ENCODE measurements at regions not wholly inside any gene's neighbourhood (a gene's known extent, or its start where the extent isn't known, plus 50 kb on each side); places are given as distances from the start of the nearest gene placed in this dataset.
"Not testable (repeated sequence)": the region's sequence is repeated elsewhere in the genome, so short reads cannot be mapped to it uniquely, and the experiment has no call there.

GRCh38 chr12:59147791-59148190, 227.5 kb upstream of the LRIG3 start:
- H3K27me3 Mint-ChIP-seq: no peaks in the 10 kb centered on the region
- H3K9me3 Mint-ChIP-seq: peaks cover 1% of the 10 kb centered on the region
- H3K36me3 Mint-ChIP-seq (ENCODE audit: low read depth): no peaks in the 10 kb centered on the region
- no peak for DNase-seq
- no peak overlapping the region for H3K4me3 Mint-ChIP-seq
- no peak overlapping the region for H3K27ac Mint-ChIP-seq
- no peaks in the 10 kb centered on the region for H3K4me1 Mint-ChIP-seq (ENCODE audit: low read depth)

- Mint-ChIP-seq H3K36me3 (ENCODE audit: low read depth) (no peaks in the 10 kb centered on the region), H3K27me3 (no peaks in the 10 kb centered on the region), H3K4me3 (no peak overlapping the region), H3K9me3 (no peaks in the 10 kb centered on the region), H3K27ac (no peak overlapping the region), H3K4me1 (ENCODE audit: low read depth) (no peaks in the 10 kb centered on the region)
- no peak for DNase-seq
Observed at GRCh38 chr12:59142183-59142790, 222.0 kb upstream of the LRIG3 start.

- Mint-ChIP-seq H3K4me3 (no peak overlapping the region), H3K27me3 (no peaks in the 10 kb centered on the region), H3K4me1 (ENCODE audit: low read depth) (no peaks in the 10 kb centered on the region), H3K9me3 (no peaks in the 10 kb centered on the region), H3K27ac (no peak overlapping the region), H3K36me3 (ENCODE audit: low read depth) (no peaks in the 10 kb centered on the region)
- no peak for DNase-seq
Observed at GRCh38 chr12:59134750-59135149, 214.4 kb upstream of the LRIG3 start.

- no peak overlapping the region for H3K27ac Mint-ChIP-seq
- no peak overlapping the region for H3K4me3 Mint-ChIP-seq
Observed at GRCh38 chr12:59131462-59131861, 211.2 kb upstream of the LRIG3 start.

GRCh38 chr12:59122784-59123183, 202.5 kb upstream of the LRIG3 start:
- no peaks in the 10 kb centered on the region for H3K27me3 Mint-ChIP-seq
- H3K36me3 Mint-ChIP-seq (ENCODE audit: low read depth): no peaks in the 10 kb centered on the region
- no peak for DNase-seq
- no peak overlapping the region for H3K4me3 Mint-ChIP-seq
- no peak overlapping the region for H3K27ac Mint-ChIP-seq
- peaks cover 3% of the 10 kb centered on the region for H3K9me3 Mint-ChIP-seq
- H3K4me1 Mint-ChIP-seq (ENCODE audit: low read depth): no peaks in the 10 kb centered on the region

More at GRCh38 chr12:59131462-59131861, 211.2 kb upstream of the LRIG3 start:
- Mint-ChIP-seq H3K36me3 (ENCODE audit: low read depth) (no peaks in the 10 kb centered on the region), H3K4me1 (ENCODE audit: low read depth) (no peaks in the 10 kb centered on the region), H3K9me3 (peaks cover 5% of the 10 kb centered on the region), H3K27me3 (no peaks in the 10 kb centered on the region)
- no peak for DNase-seq

- no peak for DNase-seq
- Mint-ChIP-seq H3K4me3 (no peak overlapping the region), H3K9me3 (peaks cover 3% of the 10 kb centered on the region), H3K36me3 (ENCODE audit: low read depth) (no peaks in the 10 kb centered on the region), H3K27me3 (no peaks in the 10 kb centered on the region), H3K4me1 (ENCODE audit: low read depth) (no peaks in the 10 kb centered on the region), H3K27ac (no peak overlapping the region)
Observed at GRCh38 chr12:59121451-59121850, 201.1 kb upstream of the LRIG3 start.

GRCh38 chr12:59119676-59120075, 199.4 kb upstream of the LRIG3 start:
- H3K27ac Mint-ChIP-seq: no peak overlapping the region
- no peaks in the 10 kb centered on the region for H3K4me1 Mint-ChIP-seq (ENCODE audit: low read depth)
- no peak for DNase-seq
- H3K36me3 Mint-ChIP-seq (ENCODE audit: low read depth): no peaks in the 10 kb centered on the region
- no peak overlapping the region for H3K4me3 Mint-ChIP-seq
- no peaks in the 10 kb centered on the region for H3K27me3 Mint-ChIP-seq
- no peaks in the 10 kb centered on the region for H3K9me3 Mint-ChIP-seq

- no peak for DNase-seq
- no peaks in the 10 kb centered on the region for H3K4me1 Mint-ChIP-seq (ENCODE audit: low read depth)
- no peak overlapping the region for H3K4me3 Mint-ChIP-seq
- H3K27ac Mint-ChIP-seq: no peak overlapping the region
- H3K36me3 Mint-ChIP-seq (ENCODE audit: low read depth): no peaks in the 10 kb centered on the region
- no peaks in the 10 kb centered on the region for H3K27me3 Mint-ChIP-seq
- H3K9me3 Mint-ChIP-seq: no peaks in the 10 kb centered on the region
Observed at GRCh38 chr12:59118356-59118755, 198.1 kb upstream of the LRIG3 start.

- Mint-ChIP-seq H3K36me3 (ENCODE audit: low read depth) (no peaks in the 10 kb centered on the region), H3K9me3 (no peaks in the 10 kb centered on the region), H3K27me3 (no peaks in the 10 kb centered on the region), H3K4me1 (ENCODE audit: low read depth) (no peaks in the 10 kb centered on the region), H3K27ac (no peak overlapping the region), H3K4me3 (no peak overlapping the region)
- no peak for DNase-seq
Observed at GRCh38 chr12:59115995-59116394, 195.7 kb upstream of the LRIG3 start.

- Mint-ChIP-seq H3K36me3 (ENCODE audit: low read depth) (no peaks in the 10 kb centered on the region), H3K27ac (no peak overlapping the region), H3K4me3 (no peak overlapping the region), H3K4me1 (ENCODE audit: low read depth) (no peaks in the 10 kb centered on the region), H3K27me3 (no peaks in the 10 kb centered on the region), H3K9me3 (no peaks in the 10 kb centered on the region)
- DNase-seq: no peak
Observed at GRCh38 chr12:59115526-59115925, 195.2 kb upstream of the LRIG3 start.

GRCh38 chr12:59113831-59114615, 193.7 kb upstream of the LRIG3 start:
- no peaks in the 10 kb centered on the region for H3K4me1 Mint-ChIP-seq (ENCODE audit: low read depth)
- H3K9me3 Mint-ChIP-seq: no peaks in the 10 kb centered on the region
- no peak overlapping the region for H3K4me3 Mint-ChIP-seq
- H3K36me3 Mint-ChIP-seq (ENCODE audit: low read depth): no peaks in the 10 kb centered on the region
- no peak overlapping the region for H3K27ac Mint-ChIP-seq
- peak; percentile 28 for DNase-seq
- no peaks in the 10 kb centered on the region for H3K27me3 Mint-ChIP-seq

- no peaks in the 10 kb centered on the region for H3K9me3 Mint-ChIP-seq
- no peak for DNase-seq
- no peaks in the 10 kb centered on the region for H3K4me1 Mint-ChIP-seq (ENCODE audit: low read depth)
- no peak overlapping the region for H3K27ac Mint-ChIP-seq
- H3K36me3 Mint-ChIP-seq (ENCODE audit: low read depth): no peaks in the 10 kb centered on the region
- no peaks in the 10 kb centered on the region for H3K27me3 Mint-ChIP-seq
- no peak overlapping the region for H3K4me3 Mint-ChIP-seq
Observed at GRCh38 chr12:59111851-59112250, 191.5 kb upstream of the LRIG3 start.

- not testable (repeated sequence) for DNase-seq; H3K9me3 Mint-ChIP-seq; H3K27me3 Mint-ChIP-seq; H3K27ac Mint-ChIP-seq; H3K4me1 Mint-ChIP-seq (ENCODE audit: low read depth); H3K36me3 Mint-ChIP-seq (ENCODE audit: low read depth); H3K4me3 Mint-ChIP-seq
Observed at GRCh38 chr12:59108516-59108915, 188.2 kb upstream of the LRIG3 start.

- Mint-ChIP-seq H3K27me3 (no peaks in the 10 kb centered on the region), H3K4me3 (no peak overlapping the region), H3K27ac (no peak overlapping the region), H3K36me3 (ENCODE audit: low read depth) (no peaks in the 10 kb centered on the region), H3K9me3 (no peaks in the 10 kb centered on the region), H3K4me1 (ENCODE audit: low read depth) (no peaks in the 10 kb centered on the region)
- no peak for DNase-seq
Observed at GRCh38 chr12:59100585-59100984, 180.3 kb upstream of the LRIG3 start.

GRCh38 chr12:59097876-59098275, 177.6 kb upstream of the LRIG3 start:
- H3K9me3 Mint-ChIP-seq: peaks cover 2% of the 10 kb centered on the region

More at GRCh38 chr12:59097876-59098275, 177.6 kb upstream of the LRIG3 start:
- Mint-ChIP-seq H3K27me3 (no peaks in the 10 kb centered on the region), H3K4me3 (no peak overlapping the region), H3K4me1 (ENCODE audit: low read depth) (no peaks in the 10 kb centered on the region), H3K27ac (no peak overlapping the region), H3K36me3 (ENCODE audit: low read depth) (no peaks in the 10 kb centered on the region)
- DNase-seq: no peak

Data from activated T-cell treated with anti-CD3 and anti-CD28 coated beads, Interleukin-2, amount 50 U/mL, for 24 hours (primary cell).